ENCODE measurements at regions not wholly inside any gene's neighbourhood (a gene's known extent, or its start where the extent isn't known, plus 50 kb on each side); places are given as distances from the start of the nearest gene placed in this dataset.
"Not testable (repeated sequence)": the region's sequence is repeated elsewhere in the genome, so short reads cannot be mapped to it uniquely, and the experiment has no call there.

DNA sequence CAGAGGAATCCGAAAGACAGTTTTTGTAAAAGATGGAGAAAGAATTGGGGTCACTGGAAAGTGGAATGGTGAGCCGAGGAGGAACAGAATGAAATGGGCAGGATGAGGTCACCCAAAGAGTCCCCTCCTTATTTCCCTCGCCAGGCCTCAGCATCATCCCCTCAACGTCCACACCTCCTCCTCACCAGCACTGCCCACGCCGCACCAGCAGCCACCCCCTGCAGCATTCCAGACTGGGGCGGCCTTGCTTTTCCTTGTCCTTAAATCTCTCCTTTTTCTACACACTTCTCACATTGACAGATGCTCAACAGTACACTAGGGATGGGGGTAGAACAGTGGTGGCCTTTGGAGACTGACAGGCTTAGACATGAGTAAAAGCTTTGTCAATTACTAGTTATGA, 363.1 kb upstream of the NOX3 start:
- Histone ChIP-seq H3K4me1 (ENCODE audit: control insufficient read depth in 2 of 2, insufficient read depth in 2 of 2, low read length in 2 of 2) (no peaks in the 10 kb centered on the region), H3K27me3 (ENCODE audit: control insufficient read depth in 2 of 2, insufficient read depth in 2 of 2, low read length in 2 of 2) (no peaks in the 10 kb centered on the region), H3K27ac (ENCODE audit: low read depth, low read length) (no peak overlapping the region), H3K4me3 (ENCODE audit: low read length) (no peak overlapping the region), H3K36me3 (ENCODE audit: control insufficient read depth in 2 of 3, insufficient read depth in 3 of 3, low read length in 3 of 3) (no peaks in the 10 kb centered on the region), H3K9me3 (ENCODE audit: control insufficient read depth in 2 of 3, low read length in 3 of 3) (no peaks in the 10 kb centered on the region)
- ATAC-seq (no peak), DNase-seq (no peak)
- ChIA-PET POLR2A (no interaction called here), CTCF (no interaction called here)
- intact Hi-C loops (cut with micrococcal nuclease) = no loop called here
- no peaks in the 10 kb centered on the region for H3K27me3 Mint-ChIP-seq
- H3K27ac Mint-ChIP-seq = no peak overlapping the region
- H3K4me3 Mint-ChIP-seq = no peak overlapping the region
- H3K4me1 Mint-ChIP-seq = peaks cover 0 to 1% (median 0%) of the 10 kb centered on the region in 7 donors
- H3K36me3 Mint-ChIP-seq = peaks cover 0 to 4% (median 0%) of the 10 kb centered on the region in 5 donors
- peaks cover 0 to 4% (median 0%) of the 10 kb centered on the region in 11 donors for H3K9me3 Mint-ChIP-seq

DNA sequence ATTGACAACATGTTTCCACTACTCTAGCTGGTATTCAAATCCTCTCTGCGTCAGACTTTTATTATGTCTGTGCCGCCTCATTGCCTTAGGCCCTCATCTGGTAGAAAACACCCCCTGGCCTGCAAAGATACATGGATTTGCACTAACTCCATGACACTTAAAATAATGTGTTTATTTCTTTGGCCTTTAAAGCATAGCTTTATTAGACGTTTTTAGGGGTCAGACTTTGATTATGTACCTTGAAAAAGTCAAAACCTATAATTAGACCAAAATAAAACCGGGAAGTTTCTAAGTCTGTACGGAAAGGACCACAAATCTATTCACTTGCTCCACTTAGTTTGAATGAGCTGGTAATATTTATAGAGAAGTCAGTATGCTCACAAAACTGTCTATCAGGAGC, 357.9 kb upstream of the NOX3 start:
- H3K36me3 Mint-ChIP-seq = no peaks in the 10 kb centered on the region
- H3K4me3 Mint-ChIP-seq = no peak overlapping the region
- H3K4me1 ChIP-seq (ENCODE audit: control insufficient read depth in 2 of 2, insufficient read depth in 2 of 2, low read length in 2 of 2) = no peaks in the 10 kb centered on the region
- no peak for ATAC-seq
- intact Hi-C loops (cut with micrococcal nuclease) = no loop called here
- ChIA-PET POLR2A (interaction anchor here (0.6 kb wide), 1 partner anchor 553 kb away, joined by 3 read pairs; no protein-coding TSS in a partner anchor), CTCF (interaction anchor here (0.6 kb wide), 1 partner anchor 109 kb away, joined by 3 read pairs; no protein-coding TSS in a partner anchor)
- H3K27me3 ChIP-seq (ENCODE audit: control insufficient read depth in 2 of 2, insufficient read depth in 2 of 2, low read length in 2 of 2) = no peaks in the 10 kb centered on the region
- H3K4me3 ChIP-seq (ENCODE audit: low read length) = no peak overlapping the region
- no peak overlapping the region for H3K27ac Mint-ChIP-seq
- H3K27me3 Mint-ChIP-seq = no peaks in the 10 kb centered on the region
- no peaks in the 10 kb centered on the region for H3K36me3 ChIP-seq (ENCODE audit: control insufficient read depth in 2 of 3, insufficient read depth in 3 of 3, low read length in 3 of 3)
- H3K27ac ChIP-seq (ENCODE audit: low read depth, low read length) = no peak overlapping the region
- peaks cover 0 to 4% (median 0%) of the 10 kb centered on the region in 11 donors for H3K9me3 Mint-ChIP-seq
- H3K4me1 Mint-ChIP-seq = peaks cover 0 to 1% (median 0%) of the 10 kb centered on the region in 7 donors
- DNase-seq = no peak
- H3K9me3 ChIP-seq (ENCODE audit: control insufficient read depth in 2 of 3, low read length in 3 of 3) = no peaks in the 10 kb centered on the region

DNA sequence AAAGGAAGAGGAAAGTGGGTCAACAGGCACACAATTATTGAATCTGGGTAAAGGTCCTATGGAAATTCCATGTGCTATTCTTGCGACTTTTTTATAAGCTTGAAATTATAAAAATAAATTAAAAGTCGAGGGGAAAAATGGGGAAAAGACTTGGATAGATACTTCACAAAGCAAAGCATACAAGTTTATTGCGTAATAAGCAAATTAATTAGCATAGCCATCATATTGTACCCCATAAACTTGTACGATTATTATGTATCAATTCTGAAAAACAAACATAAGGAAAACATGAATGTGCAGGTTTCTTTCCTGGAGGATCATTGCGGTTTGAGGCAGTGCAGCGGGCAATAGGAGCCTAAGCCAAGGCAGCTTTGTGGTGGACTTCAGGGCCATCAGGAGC, 351.6 kb upstream of the NOX3 start:
- DNase-seq = no peak
- H3K36me3 Mint-ChIP-seq = no peaks in the 10 kb centered on the region

DNA sequence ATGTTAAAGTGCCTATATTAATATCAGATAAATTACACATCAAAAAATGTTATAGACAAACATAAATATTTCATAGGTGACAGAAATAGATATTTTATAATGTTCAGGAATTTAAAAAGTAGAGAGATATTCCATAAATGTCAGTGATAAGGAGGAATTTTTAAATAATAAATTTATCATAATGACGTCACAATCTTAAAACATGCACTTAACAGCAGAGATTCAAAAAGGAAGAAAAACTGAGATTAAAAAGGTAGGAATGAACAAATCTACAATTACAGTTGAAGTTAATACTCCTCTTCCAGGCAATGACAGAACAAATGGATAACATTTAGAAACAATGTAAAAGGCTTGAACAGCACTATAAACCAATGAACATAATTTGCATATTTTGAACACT, 345.4 kb upstream of the NOX3 start:
- H3K36me3 Mint-ChIP-seq = no peaks in the 10 kb centered on the region
- no peak overlapping the region for H3K4me3 Mint-ChIP-seq
- H3K4me1 Mint-ChIP-seq = no peaks in the 10 kb centered on the region
- H3K9me3 Mint-ChIP-seq = peaks cover 0 to 4% (median 2%) of the 10 kb centered on the region in 11 donors
- H3K27ac Mint-ChIP-seq = no peak overlapping the region
- Histone ChIP-seq H3K27me3 (ENCODE audit: control insufficient read depth in 2 of 2, insufficient read depth in 2 of 2, low read length in 2 of 2) (no peaks in the 10 kb centered on the region), H3K9me3 (ENCODE audit: control insufficient read depth in 2 of 3, low read length in 3 of 3) (no peaks in the 10 kb centered on the region), H3K27ac (ENCODE audit: low read depth, low read length) (no peak overlapping the region), H3K4me1 (ENCODE audit: control insufficient read depth in 2 of 2, insufficient read depth in 2 of 2, low read length in 2 of 2) (no peaks in the 10 kb centered on the region), H3K4me3 (ENCODE audit: low read length) (no peak overlapping the region), H3K36me3 (ENCODE audit: control insufficient read depth in 2 of 3, insufficient read depth in 3 of 3, low read length in 3 of 3) (no peaks in the 10 kb centered on the region)
- POLR2A ChIA-PET = no interaction called here
- DNase-seq (no peak), ATAC-seq (no peak)
- H3K27me3 Mint-ChIP-seq = no peaks in the 10 kb centered on the region
- intact Hi-C loops (cut with micrococcal nuclease) = no loop called here
- CTCF ChIA-PET = no interaction called here

More for the DNA sequence above, 351.6 kb upstream of the NOX3 start:
- ChIA-PET CTCF (no interaction called here), POLR2A (no interaction called here)
- Histone ChIP-seq H3K4me3 (ENCODE audit: low read length) (no peak overlapping the region), H3K27ac (ENCODE audit: low read depth, low read length) (no peak overlapping the region), H3K27me3 (ENCODE audit: control insufficient read depth in 2 of 2, insufficient read depth in 2 of 2, low read length in 2 of 2) (no peaks in the 10 kb centered on the region), H3K9me3 (ENCODE audit: control insufficient read depth in 2 of 3, low read length in 3 of 3) (no peaks in the 10 kb centered on the region), H3K36me3 (ENCODE audit: control insufficient read depth in 2 of 3, insufficient read depth in 3 of 3, low read length in 3 of 3) (no peaks in the 10 kb centered on the region), H3K4me1 (ENCODE audit: control insufficient read depth in 2 of 2, insufficient read depth in 2 of 2, low read length in 2 of 2) (no peaks in the 10 kb centered on the region)
- no peak overlapping the region for H3K27ac Mint-ChIP-seq
- ATAC-seq = no peak
- no peak overlapping the region for H3K4me3 Mint-ChIP-seq
- intact Hi-C loops (cut with micrococcal nuclease) = no loop called here
- H3K9me3 Mint-ChIP-seq = peaks cover 0 to 2% (median 0%) of the 10 kb centered on the region in 11 donors
- no peaks in the 10 kb centered on the region for H3K4me1 Mint-ChIP-seq
- H3K27me3 Mint-ChIP-seq = no peaks in the 10 kb centered on the region

DNA sequence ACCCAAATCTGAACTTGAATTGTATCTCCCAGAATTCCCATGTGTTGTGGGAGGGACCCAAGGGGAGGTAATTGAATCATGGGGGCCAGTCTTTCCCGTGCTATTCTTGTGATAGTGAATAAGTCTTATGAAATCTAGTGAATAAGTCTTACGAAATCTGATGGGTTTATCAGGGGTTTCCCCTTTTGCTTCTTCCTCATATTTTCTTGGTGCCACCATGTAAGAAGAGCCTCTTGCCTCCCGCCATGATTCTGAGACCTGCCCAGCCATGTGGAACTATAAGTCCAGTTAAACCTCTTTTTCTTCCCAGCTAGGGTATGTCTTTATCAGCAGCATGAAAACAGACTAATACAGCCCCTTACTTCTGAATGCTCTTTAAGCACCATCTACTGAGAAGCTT, 343.2 kb upstream of the NOX3 start:
- H3K27me3 Mint-ChIP-seq; DNase-seq; intact Hi-C loops (cut with micrococcal nuclease); ATAC-seq; H3K27ac Mint-ChIP-seq; H3K4me3 Mint-ChIP-seq; H3K36me3 ChIP-seq (ENCODE audit: control insufficient read depth in 2 of 3, insufficient read depth in 3 of 3, low read length in 3 of 3); H3K9me3 ChIP-seq (ENCODE audit: control insufficient read depth in 2 of 3, low read length in 3 of 3); H3K4me1 Mint-ChIP-seq; CTCF ChIA-PET; H3K9me3 Mint-ChIP-seq; H3K27me3 ChIP-seq (ENCODE audit: control insufficient read depth in 2 of 2, insufficient read depth in 2 of 2, low read length in 2 of 2); H3K27ac ChIP-seq (ENCODE audit: low read depth, low read length); H3K4me3 ChIP-seq (ENCODE audit: low read length); POLR2A ChIA-PET; H3K36me3 Mint-ChIP-seq; H3K4me1 ChIP-seq (ENCODE audit: control insufficient read depth in 2 of 2, insufficient read depth in 2 of 2, low read length in 2 of 2): not testable (repeated sequence)

DNA sequence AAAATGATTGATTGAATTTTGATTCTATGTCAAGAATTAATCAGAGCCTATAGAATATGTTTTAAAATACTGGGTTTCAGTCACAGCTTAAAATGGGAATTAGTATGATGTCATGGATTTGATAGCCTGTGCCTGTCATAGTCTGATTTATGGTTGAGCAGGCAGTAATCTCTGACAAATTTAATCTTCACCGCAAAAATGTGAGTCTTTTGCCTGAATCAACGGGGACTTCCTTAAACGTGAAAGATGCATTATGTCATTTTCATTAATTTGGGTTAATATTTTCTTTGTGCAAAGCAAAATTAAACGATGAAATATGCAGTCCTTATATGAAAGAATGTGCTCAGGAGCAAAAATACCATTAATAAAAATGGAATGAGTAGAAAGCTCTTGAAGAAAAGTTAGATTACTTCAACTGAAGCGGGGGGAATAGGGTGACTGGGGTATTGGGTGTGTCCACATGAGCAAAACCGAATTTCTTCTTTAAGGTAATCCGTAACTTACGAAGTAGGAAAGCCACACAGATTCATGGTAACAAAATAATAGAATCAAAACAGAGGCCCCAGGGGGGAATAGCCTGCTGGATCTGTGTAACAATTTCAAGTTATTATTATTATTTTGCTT, 339.6 kb upstream of the NOX3 start:
- Mint-ChIP-seq H3K27me3 (peaks cover 0 to 12% (median 4%) of the 10 kb centered on the region in 5 donors), H3K27ac (no peak overlapping the region), H3K4me3 (no peak overlapping the region), H3K9me3 (peaks cover 0 to 4% (median 0%) of the 10 kb centered on the region in 11 donors), H3K36me3 (no peaks in the 10 kb centered on the region), H3K4me1 (no peaks in the 10 kb centered on the region)
- Histone ChIP-seq H3K4me3 (ENCODE audit: low read length) (no peak overlapping the region), H3K9me3 (ENCODE audit: control insufficient read depth in 2 of 3, low read length in 3 of 3) (no peaks in the 10 kb centered on the region), H3K4me1 (ENCODE audit: control insufficient read depth in 2 of 2, insufficient read depth in 2 of 2, low read length in 2 of 2) (no peaks in the 10 kb centered on the region), H3K36me3 (ENCODE audit: control insufficient read depth in 2 of 3, insufficient read depth in 3 of 3, low read length in 3 of 3) (no peaks in the 10 kb centered on the region), H3K27me3 (ENCODE audit: control insufficient read depth in 2 of 2, insufficient read depth in 2 of 2, low read length in 2 of 2) (no peaks in the 10 kb centered on the region), H3K27ac (ENCODE audit: low read depth, low read length) (no peak overlapping the region)
- no peak for ATAC-seq
- DNase-seq = no peak
- POLR2A ChIA-PET = no interaction called here
- intact Hi-C loops (cut with micrococcal nuclease) = no loop called here
- CTCF ChIA-PET = no interaction called here

DNA sequence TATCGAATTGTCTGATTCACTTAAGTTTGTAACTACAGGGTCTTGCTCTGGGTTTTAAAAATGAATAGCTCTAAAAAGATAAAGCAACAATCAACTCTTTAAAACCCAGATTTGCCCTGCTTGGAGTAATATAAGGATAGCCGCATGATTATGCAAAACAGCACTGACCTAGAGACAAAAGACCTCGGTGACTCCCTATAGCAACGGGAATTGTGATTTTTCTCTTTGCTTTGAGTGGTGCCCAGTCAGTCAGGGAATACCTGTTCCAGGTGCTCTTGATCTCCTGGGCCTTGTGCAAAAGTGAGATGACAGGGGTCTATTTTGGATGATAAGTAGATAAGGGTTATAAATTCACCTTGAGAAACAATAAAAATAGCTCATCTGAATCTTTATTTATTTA, 336.3 kb upstream of the NOX3 start:
- CTCF ChIA-PET = no interaction called here
- intact Hi-C loops (cut with micrococcal nuclease) = no loop called here
- POLR2A ChIA-PET = no interaction called here
- Histone ChIP-seq H3K27me3 (ENCODE audit: control insufficient read depth in 2 of 2, insufficient read depth in 2 of 2, low read length in 2 of 2) (no peaks in the 10 kb centered on the region), H3K27ac (ENCODE audit: low read depth, low read length) (no peak overlapping the region), H3K4me1 (ENCODE audit: control insufficient read depth in 2 of 2, insufficient read depth in 2 of 2, low read length in 2 of 2) (no peaks in the 10 kb centered on the region), H3K4me3 (ENCODE audit: low read length) (no peak overlapping the region), H3K9me3 (ENCODE audit: control insufficient read depth in 2 of 3, low read length in 3 of 3) (no peaks in the 10 kb centered on the region), H3K36me3 (ENCODE audit: control insufficient read depth in 2 of 3, insufficient read depth in 3 of 3, low read length in 3 of 3) (no peaks in the 10 kb centered on the region)
- Mint-ChIP-seq H3K4me1 (no peaks in the 10 kb centered on the region), H3K27ac (no peak overlapping the region), H3K4me3 (no peak overlapping the region), H3K27me3 (peaks cover 0 to 17% (median 4%) of the 10 kb centered on the region in 5 donors), H3K9me3 (peaks cover 0 to 11% (median 3%) of the 10 kb centered on the region in 11 donors), H3K36me3 (peaks cover 0 to 2% (median 0%) of the 10 kb centered on the region in 5 donors)
- no peak for ATAC-seq
- no peak for DNase-seq

Data from naive thymus-derived CD4-positive, alpha-beta T cell (primary cell).